Panc1 (cell line): ENCODE measurements at regions not wholly inside any gene's neighbourhood (a gene's known extent, or its start where the extent isn't known, plus 50 kb on each side); places are given as distances from the start of the nearest gene placed in this dataset.

ENCODE experiments used
- ATAC-seq: fragments of 200-7000 bp; cut with Tn5 transposase; 2 replicates; pipeline ENCODE4 v1.9.1; 2020; ENCODE audit warnings: mild to moderate bottlenecking, moderate library complexity
- BruUV-seq: library from RNA; stranded (reverse); fragments of 400-500 nt; replicated peaks from 2 replicates; lab custom pipeline; 2021; lab: Mats Ljungman, UMichigan
- CTCF ChIA-PET: fragments of 300-600 bp; sonication (Branson Sonifier 250); formaldehyde crosslinking; loops from one replicate; lab custom pipeline; 2022; ENCODE audit warnings: antibody characterized with exemption; lab: Charles Lee
- POLR2A ChIA-PET: fragments of 300-600 bp; sonication (Branson Sonifier 250); formaldehyde crosslinking; loops from one replicate; lab custom pipeline; 2022; ENCODE audit warnings: antibody characterized with exemption; lab: Charles Lee
- DNase-seq: peaks from one replicate; pipeline ENCODE4 v3.0.0-alpha.2; 2010; ENCODE audit warnings: low read depth, low spot score
- H3K27ac ChIP-seq: 2 replicates; pipeline ENCODE4 v1.5.1; 2011; ENCODE audit warnings: mild to moderate bottlenecking, low read length, inconsistent platforms
- H3K27me3 ChIP-seq: fragments of 200-500 bp; sonication (Bioruptor generic); 2 replicates; pipeline ENCODE4 v1.6.0; 2014; ENCODE audit warnings: low read length, inconsistent platforms; ENCODE audit not compliant: control insufficient read depth, insufficient read depth
- H3K36me3 ChIP-seq: fragments of 200-500 bp; sonication (Bioruptor generic); 2 replicates; pipeline ENCODE4 v1.5.1; 2014; ENCODE audit warnings: inconsistent platforms, mild to moderate bottlenecking, low read length, moderate library complexity; ENCODE audit not compliant: control insufficient read depth, insufficient read depth
- H3K4me1 ChIP-seq: 2 replicates; pipeline ENCODE4 v1.5.1; 2011; ENCODE audit warnings: inconsistent platforms, mild to moderate bottlenecking, low read length, moderate library complexity; ENCODE audit not compliant: control insufficient read depth, insufficient read depth
- H3K4me3 ChIP-seq, 2 experiments: 2 replicates each; pipeline ENCODE4 v1.5.1; 2011 to 2012; ENCODE audit warnings: low read depth in 2 of 2, low read length in 2 of 2, mild to moderate bottlenecking in 2 of 2, inconsistent platforms in 1 of 2, moderate library complexity in 1 of 2
- H3K9me3 ChIP-seq: fragments of 200-500 bp; sonication (Bioruptor generic); 2 replicates; pipeline ENCODE4 v1.5.1; 2014; ENCODE audit warnings: low read depth, mild to moderate bottlenecking, inconsistent platforms, low read length, moderate library complexity; ENCODE audit not compliant: control insufficient read depth, insufficient read depth
- CTCF ChIP-seq: fragments of 450-650 bp; IDR thresholded peaks from 2 replicates; pipeline ENCODE4 v1.5.1; 2017; ENCODE audit warnings: mild to moderate bottlenecking
- POLR2AphosphoS5 ChIP-seq: IDR thresholded peaks from 2 replicates; pipeline ENCODE4 v1.6.1; 2012; ENCODE audit warnings: mild to moderate bottlenecking, low read depth, low read length, moderate library complexity
- REST ChIP-seq, 2 experiments: IDR thresholded peaks; 2 replicates each; pipeline ENCODE4 v1.6.1; 2011 to 2012; ENCODE audit warnings: low read depth in 2 of 2, control low read depth in 1 of 2, low read length in 1 of 2, mild to moderate bottlenecking in 1 of 2, moderate library complexity in 1 of 2; ENCODE audit not compliant: insufficient read depth in 1 of 2
- SIN3A ChIP-seq: IDR thresholded peaks from 2 replicates; pipeline ENCODE4 v1.6.1; 2012; ENCODE audit warnings: low read depth, mild to moderate bottlenecking, low read length, moderate library complexity, borderline replicate concordance; ENCODE audit not compliant: insufficient read depth
- TCF7L2 ChIP-seq: IDR thresholded peaks from 2 replicates; pipeline ENCODE4 v1.6.1; 2011; ENCODE audit warnings: mild to moderate bottlenecking, low read depth, low read length, inconsistent platforms
- in situ Hi-C: cut with HindIII; loops from 2 replicates; pipeline ENCODE4 v1.10.0; 2016; ENCODE audit warnings: low sequenced_read_pairs, low pct_unique_long_range_greater_than_20kb
- intact Hi-C: fragments of 100-400 bp; cut with micrococcal nuclease; formaldehyde crosslinking; loops from one replicate; pipeline ENCODE4 v1.10.0; 2022; ENCODE audit not compliant: unreplicated experiment

GRCh38 chr4:187016101-187016500 is 292.4 kb upstream of the FAT1 start:
- Histone ChIP-seq H3K4me3 (no peak overlapping the region), H3K27me3 (no peaks in the 10 kb centered on the region), H3K27ac (no peak overlapping the region), H3K4me1 (no peaks in the 10 kb centered on the region), H3K36me3 (no peaks in the 10 kb centered on the region), H3K9me3 (no peaks in the 10 kb centered on the region)
- ChIA-PET CTCF (no interaction called here), POLR2A (no interaction called here)
- no TSS peak for BruUV-seq
- in situ Hi-C loops (no loop called here), intact Hi-C loops (no loop called here)
- TF ChIP-seq POLR2AphosphoS5 (no peak), SIN3A (no peak), REST (IDR thresholded peaks at IDR 0.05; ENCODE audit: insufficient read depth in 1 of 2, low read depth in 2 of 2, low read length in 1 of 2) (no peak)
- DNase-seq = no peak
- no peak for ATAC-seq

- H3K36me3 ChIP-seq = no peaks in the 10 kb centered on the region
- ChIA-PET CTCF (no interaction called here), POLR2A (no interaction called here)
- H3K9me3 ChIP-seq = no peaks in the 10 kb centered on the region
- ATAC-seq = no peak
- in situ Hi-C loops = no loop called here
- H3K4me1 ChIP-seq = no peaks in the 10 kb centered on the region
- DNase-seq = no peak
- no peaks in the 10 kb centered on the region for H3K27me3 ChIP-seq
- no peak overlapping the region for H3K4me3 ChIP-seq
- no peak for TF ChIP-seq POLR2AphosphoS5
- no peak for TF ChIP-seq CTCF
- TF ChIP-seq TCF7L2 = no peak
- TF ChIP-seq SIN3A = no peak
- TF ChIP-seq REST (IDR thresholded peaks at IDR 0.05; ENCODE audit: insufficient read depth in 1 of 2, low read depth in 2 of 2, low read length in 1 of 2) = no peak
- no TSS peak for BruUV-seq
- no peak overlapping the region for H3K27ac ChIP-seq
- intact Hi-C loops = no loop called here
These were observed 293.5 kb upstream of the FAT1 start for GRCh38 chr4:187017147-187017546.
